Naive thymus-derived CD4-positive, alpha-beta T cell (primary cell): ENCODE measurements at regions not wholly inside any gene's neighbourhood (a gene's known extent, or its start where the extent isn't known, plus 50 kb on each side); places are given as distances from the start of the nearest gene placed in this dataset.

Experiments
- ATAC-seq: fragments of 150-1000 bp; cut with Tn5 transposase; 2 replicates; pipeline ENCODE4 v1.10.0; 2021; ENCODE audit warnings: mild to moderate bottlenecking, moderate library complexity
- CTCF ChIA-PET: fragments of 350-600 bp; sonication (Branson Sonifier 250); formaldehyde crosslinking; loops from one replicate; lab custom pipeline; 2021; ENCODE audit warnings: antibody characterized with exemption; lab: Charles Lee
- POLR2A ChIA-PET: fragments of 350-600 bp; sonication (Branson Sonifier 250); formaldehyde crosslinking; loops from one replicate; lab custom pipeline; 2021; ENCODE audit warnings: antibody characterized with exemption, inconsistent platforms; lab: Charles Lee
- DNase-seq, 9 donors: peaks; one replicate each; pipeline versions ENCODE4 v3.0.0 to v3.0.0-alpha.2; 2020 to 2022; ENCODE audit warnings: mixed read lengths in 1 of 9
- H3K27ac ChIP-seq: one replicate; pipeline ENCODE4 v1.7.0; 2013; ENCODE audit warnings: mild to moderate bottlenecking, low read depth, low read length, moderate library complexity
- H3K27me3 ChIP-seq, 2 donors: one replicate each; pipeline ENCODE4 v1.7.0; 2013; ENCODE audit warnings: low read length in 2 of 2, mild to moderate bottlenecking in 2 of 2, moderate library complexity in 2 of 2; ENCODE audit not compliant: control insufficient read depth in 2 of 2, insufficient read depth in 2 of 2
- H3K36me3 ChIP-seq, 3 experiments: 1 replicate in 2 of 3; 2 replicates in 1 of 3; pipeline ENCODE4 v1.7.0; 2013; ENCODE audit warnings: low read length in 3 of 3, mild to moderate bottlenecking in 3 of 3, moderate library complexity in 1 of 3; ENCODE audit not compliant: insufficient read depth in 3 of 3, control insufficient read depth in 2 of 3
- H3K4me1 ChIP-seq, 2 donors: one replicate each; pipeline ENCODE4 v1.7.0; 2013; ENCODE audit warnings: low read length in 2 of 2, mild to moderate bottlenecking in 2 of 2, moderate library complexity in 1 of 2; ENCODE audit not compliant: control insufficient read depth in 2 of 2, insufficient read depth in 2 of 2
- H3K4me3 ChIP-seq: 2 replicates; pipeline ENCODE4 v1.7.0; 2013; ENCODE audit warnings: mild to moderate bottlenecking, low read length
- H3K9me3 ChIP-seq, 3 experiments: 1 replicate in 2 of 3; 2 replicates in 1 of 3; pipeline ENCODE4 v1.7.0; 2013; ENCODE audit warnings: low read length in 3 of 3; ENCODE audit not compliant: control insufficient read depth in 2 of 3
- H3K27ac Mint-ChIP-seq, 9 donors: one replicate each; pipeline ENCODE4 v1.8.0; 2020 to 2022; ENCODE audit warnings: mixed read lengths in 9 of 9, mild to moderate bottlenecking in 8 of 9, moderate library complexity in 5 of 9, inconsistent platforms in 2 of 9
- H3K27me3 Mint-ChIP-seq, 5 donors: one replicate each; pipeline ENCODE4 v1.8.0; 2021 to 2022; ENCODE audit warnings: mixed read lengths in 5 of 5, mild to moderate bottlenecking in 1 of 5
- H3K36me3 Mint-ChIP-seq, 5 donors: one replicate each; pipeline ENCODE4 v1.8.0; 2020 to 2022; ENCODE audit warnings: mixed read lengths in 5 of 5, mild to moderate bottlenecking in 3 of 5, inconsistent platforms in 1 of 5
- H3K4me1 Mint-ChIP-seq, 7 donors: one replicate each; pipeline ENCODE4 v1.8.0; 2020 to 2022; ENCODE audit warnings: mixed read lengths in 7 of 7, mild to moderate bottlenecking in 3 of 7, inconsistent platforms in 1 of 7
- H3K4me3 Mint-ChIP-seq, 10 donors: one replicate each; pipeline ENCODE4 v1.8.0; 2020 to 2022; ENCODE audit warnings: mild to moderate bottlenecking in 10 of 10, mixed read lengths in 10 of 10, moderate library complexity in 6 of 10, inconsistent platforms in 2 of 10
- H3K9me3 Mint-ChIP-seq, 11 donors: one replicate each; pipeline ENCODE4 v1.8.0; 2020 to 2022; ENCODE audit warnings: mixed read lengths in 11 of 11, mild to moderate bottlenecking in 4 of 11, inconsistent platforms in 1 of 11, moderate library complexity in 1 of 11
- intact Hi-C, 2 donors: fragments of 100-400 bp; cut with micrococcal nuclease; formaldehyde crosslinking; loops; one replicate each; pipeline ENCODE4 v1.15.1; 2023

DNA sequence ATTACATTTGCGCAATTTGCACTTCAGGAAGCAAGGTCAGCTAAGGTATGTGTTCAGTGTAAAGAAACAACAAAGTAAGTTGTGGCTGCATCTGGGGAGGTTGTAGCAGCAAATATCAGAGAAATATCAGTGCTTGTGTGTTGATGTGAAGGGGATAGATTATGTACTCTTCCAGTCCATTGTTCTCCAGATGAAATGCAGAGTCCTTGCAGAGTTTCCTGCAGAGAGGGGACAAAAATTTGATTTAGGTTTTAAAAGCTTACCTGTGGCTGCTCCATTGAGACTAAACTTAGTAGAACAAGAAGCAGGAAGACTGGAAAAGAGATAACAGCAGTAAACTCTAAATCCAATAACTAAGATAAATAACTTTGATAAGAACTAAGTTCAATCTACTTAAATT lies 952.2 kb downstream of the CDH18 start:
- intact Hi-C loops: no loop called here
- H3K4me1 Mint-ChIP-seq: no peaks in the 10 kb centered on the region
- ChIA-PET CTCF (no interaction called here), POLR2A (no interaction called here)
- Histone ChIP-seq H3K36me3 (no peaks in the 10 kb centered on the region), H3K27ac (no peak overlapping the region), H3K4me3 (no peak overlapping the region), H3K4me1 (no peaks in the 10 kb centered on the region), H3K27me3 (no peaks in the 10 kb centered on the region), H3K9me3 (no peaks in the 10 kb centered on the region)
- H3K36me3 Mint-ChIP-seq: no peaks in the 10 kb centered on the region
- no peaks in the 10 kb centered on the region for H3K27me3 Mint-ChIP-seq
- DNase-seq (no peak), ATAC-seq (no peak)
- H3K9me3 Mint-ChIP-seq: peaks cover 0 to 11% (median 3%) of the 10 kb centered on the region in 11 donors
- H3K27ac Mint-ChIP-seq: no peak overlapping the region
- H3K4me3 Mint-ChIP-seq: no peak overlapping the region

DNA sequence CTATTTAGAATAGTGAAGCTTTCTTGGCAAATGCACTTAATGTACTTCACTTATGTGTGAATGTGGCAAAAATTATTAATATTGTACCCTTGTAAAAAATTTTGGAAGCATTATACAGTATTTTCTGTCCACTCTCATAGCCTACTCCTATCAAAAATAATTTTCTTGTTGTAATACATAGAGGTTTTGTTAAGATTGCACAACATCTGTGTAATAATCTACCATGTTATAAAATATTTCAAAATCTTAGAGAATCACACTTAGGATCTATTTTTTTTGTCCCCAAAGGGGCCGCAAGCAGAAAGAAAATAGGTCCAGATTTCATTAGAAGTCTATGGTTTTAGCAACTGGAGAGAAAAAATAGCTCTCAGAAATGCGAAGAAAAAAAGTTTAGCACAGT lies 945.9 kb downstream of the CDH18 start:
- no peaks in the 10 kb centered on the region for H3K27me3 Mint-ChIP-seq
- Histone ChIP-seq H3K36me3 (no peaks in the 10 kb centered on the region), H3K27ac (no peak overlapping the region), H3K9me3 (peaks cover 0 to 7% (median 0%) of the 10 kb centered on the region in 3 experiments), H3K4me1 (no peaks in the 10 kb centered on the region), H3K27me3 (no peaks in the 10 kb centered on the region), H3K4me3 (no peak overlapping the region)
- H3K27ac Mint-ChIP-seq: no peak overlapping the region
- CTCF ChIA-PET: no interaction called here
- POLR2A ChIA-PET: no interaction called here
- H3K4me1 Mint-ChIP-seq: no peaks in the 10 kb centered on the region
- no peaks in the 10 kb centered on the region for H3K36me3 Mint-ChIP-seq
- H3K4me3 Mint-ChIP-seq: no peak overlapping the region
- ATAC-seq: no peak
- H3K9me3 Mint-ChIP-seq: peaks cover 0 to 5% (median 2%) of the 10 kb centered on the region in 11 donors
- no peak for DNase-seq
- intact Hi-C loops: no loop called here

DNA sequence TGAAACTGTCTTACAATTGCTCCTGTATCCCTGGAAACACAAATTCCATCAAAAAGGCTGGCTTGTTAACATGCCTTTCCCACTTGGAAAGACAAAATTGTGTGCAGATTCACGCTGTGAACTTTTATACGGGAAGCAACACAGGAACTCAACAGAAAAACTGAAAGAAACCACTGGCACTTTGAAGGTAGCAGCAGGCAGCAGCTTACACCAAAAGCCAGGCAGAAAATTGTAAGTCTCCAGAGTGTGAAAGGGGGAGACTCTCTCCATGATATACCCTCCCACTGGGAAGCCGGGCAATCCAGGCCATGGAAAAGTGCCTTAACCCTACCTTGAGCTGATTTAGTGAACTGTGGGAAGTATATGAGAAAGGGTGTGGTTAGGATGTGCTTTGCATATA lies 943.7 kb downstream of the CDH18 start:
- Mint-ChIP-seq H3K4me3 (no peak overlapping the region), H3K27ac (no peak overlapping the region), H3K36me3 (no peaks in the 10 kb centered on the region), H3K9me3 (peaks cover 0 to 10% (median 3%) of the 10 kb centered on the region in 11 donors), H3K27me3 (no peaks in the 10 kb centered on the region), H3K4me1 (no peaks in the 10 kb centered on the region)
- ChIA-PET POLR2A (no interaction called here), CTCF (no interaction called here)
- Histone ChIP-seq H3K9me3 (peaks cover 0 to 7% (median 0%) of the 10 kb centered on the region in 3 experiments), H3K27ac (no peak overlapping the region), H3K27me3 (no peaks in the 10 kb centered on the region), H3K4me1 (no peaks in the 10 kb centered on the region), H3K36me3 (no peaks in the 10 kb centered on the region), H3K4me3 (no peak overlapping the region)
- DNase-seq (no peak), ATAC-seq (no peak)
- intact Hi-C loops: no loop called here

DNA sequence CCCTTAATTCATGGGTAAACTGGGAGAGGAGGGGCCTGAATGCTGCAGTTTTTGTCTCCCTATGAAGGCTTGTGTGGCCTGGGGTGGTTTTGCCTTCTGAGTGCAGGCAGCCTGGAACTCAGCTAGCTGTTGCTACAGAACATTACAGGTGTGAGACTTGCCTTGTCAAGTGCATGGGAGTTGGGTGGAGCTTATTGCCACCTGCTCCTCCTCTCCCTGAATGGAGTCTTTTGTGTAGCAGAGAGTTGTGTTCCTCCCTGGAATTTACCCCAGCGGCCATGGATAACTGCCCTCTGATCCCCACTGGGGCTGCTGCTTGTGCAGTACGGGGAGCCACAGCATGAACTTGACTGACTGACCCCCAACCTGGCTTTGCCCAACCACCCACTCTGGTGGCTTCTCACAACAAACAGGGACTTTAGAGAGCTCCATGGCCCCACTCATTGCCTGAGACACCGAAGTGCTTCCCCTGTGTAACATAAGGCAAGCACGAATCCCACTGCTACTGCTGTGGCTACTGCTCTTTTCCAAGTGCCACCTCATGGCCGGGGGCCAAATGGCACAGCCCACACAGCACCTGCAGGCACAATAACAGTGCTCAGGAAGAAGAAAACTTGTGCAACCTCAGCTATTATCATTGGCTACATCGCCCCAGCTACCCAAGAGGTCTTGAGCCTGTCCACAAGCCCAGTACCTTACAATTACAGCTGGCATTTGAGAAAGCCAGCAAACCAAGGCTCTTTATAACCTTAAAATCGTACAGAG lies 942.9 kb downstream of the CDH18 start:
- H3K36me3 Mint-ChIP-seq: no peaks in the 10 kb centered on the region

DNA sequence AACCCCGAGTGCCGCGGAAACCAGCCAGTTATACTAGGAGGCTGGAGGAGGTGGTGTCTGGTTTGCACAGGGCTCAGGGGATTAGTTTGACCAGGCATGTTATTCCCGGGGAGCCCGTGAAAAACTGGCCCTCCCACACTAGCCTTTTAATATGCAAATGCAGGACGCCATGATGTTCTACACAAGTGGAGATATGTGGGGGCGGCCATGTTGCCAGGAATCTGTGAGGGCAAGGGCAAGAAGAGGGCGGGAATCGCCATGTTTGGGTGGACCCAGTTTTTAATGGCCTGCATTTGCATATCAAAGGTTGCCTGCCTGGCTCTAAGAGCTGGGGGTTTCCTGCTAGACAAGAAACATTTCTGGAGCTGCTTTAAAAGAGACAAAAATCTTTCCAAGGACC lies 940.7 kb downstream of the CDH18 start:
- Mint-ChIP-seq H3K27ac (no peak overlapping the region), H3K4me3 (no peak overlapping the region), H3K36me3 (no peaks in the 10 kb centered on the region), H3K4me1 (no peaks in the 10 kb centered on the region), H3K27me3 (no peaks in the 10 kb centered on the region), H3K9me3 (peaks cover 0 to 18% (median 3%) of the 10 kb centered on the region in 11 donors)
- Histone ChIP-seq H3K36me3 (no peaks in the 10 kb centered on the region), H3K4me1 (no peaks in the 10 kb centered on the region), H3K27me3 (no peaks in the 10 kb centered on the region), H3K9me3 (peaks cover 0 to 7% (median 0%) of the 10 kb centered on the region in 3 experiments), H3K27ac (no peak overlapping the region), H3K4me3 (no peak overlapping the region)
- ChIA-PET CTCF (no interaction called here), POLR2A (no interaction called here)
- DNase-seq: no peak
- intact Hi-C loops: no loop called here
- ATAC-seq: no peak

More for the DNA sequence above, 942.9 kb downstream of the CDH18 start:
- Histone ChIP-seq H3K4me1 (no peaks in the 10 kb centered on the region), H3K27ac (no peak overlapping the region), H3K36me3 (no peaks in the 10 kb centered on the region), H3K27me3 (no peaks in the 10 kb centered on the region), H3K9me3 (peaks cover 0 to 7% (median 0%) of the 10 kb centered on the region in 3 experiments), H3K4me3 (no peak overlapping the region)
- no peaks in the 10 kb centered on the region for H3K4me1 Mint-ChIP-seq
- H3K4me3 Mint-ChIP-seq: no peak overlapping the region
- intact Hi-C loops: no loop called here
- CTCF ChIA-PET: no interaction called here
- no peak overlapping the region for H3K27ac Mint-ChIP-seq
- ATAC-seq (no peak), DNase-seq (no peak)
- H3K9me3 Mint-ChIP-seq: peaks cover 0 to 10% (median 3%) of the 10 kb centered on the region in 11 donors
- POLR2A ChIA-PET: no interaction called here
- H3K27me3 Mint-ChIP-seq: no peaks in the 10 kb centered on the region

DNA sequence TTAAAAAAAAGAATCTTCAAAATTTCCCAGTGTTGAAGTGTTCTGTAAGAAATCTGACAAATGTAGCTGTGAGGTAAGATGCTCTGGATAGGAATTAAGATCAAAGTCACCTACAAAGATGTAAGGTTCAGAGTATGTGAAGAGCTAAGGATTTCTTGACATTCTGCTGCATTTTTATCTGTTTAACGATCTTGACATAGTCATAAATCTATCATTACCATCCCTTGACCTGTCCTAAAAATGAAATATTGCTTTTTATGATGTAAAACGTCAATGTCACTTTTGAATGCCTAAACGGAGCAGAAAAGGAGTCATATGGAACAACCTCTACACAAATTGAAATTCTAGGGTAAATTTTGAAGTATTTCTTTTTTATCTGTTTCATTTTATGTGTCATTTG lies 939.3 kb downstream of the CDH18 start:
- Histone ChIP-seq H3K4me1 (no peaks in the 10 kb centered on the region), H3K27ac (no peak overlapping the region), H3K27me3 (no peaks in the 10 kb centered on the region), H3K4me3 (no peak overlapping the region), H3K9me3 (peaks cover 0 to 7% (median 0%) of the 10 kb centered on the region in 3 experiments), H3K36me3 (no peaks in the 10 kb centered on the region)
- H3K4me1 Mint-ChIP-seq: no peaks in the 10 kb centered on the region
- no peak for DNase-seq
- no peak overlapping the region for H3K4me3 Mint-ChIP-seq
- intact Hi-C loops: no loop called here
- POLR2A ChIA-PET: no interaction called here
- ATAC-seq: no peak
- H3K27ac Mint-ChIP-seq: no peak overlapping the region
- peaks cover 0 to 18% (median 4%) of the 10 kb centered on the region in 11 donors for H3K9me3 Mint-ChIP-seq
- H3K36me3 Mint-ChIP-seq: no peaks in the 10 kb centered on the region
- CTCF ChIA-PET: no interaction called here
- H3K27me3 Mint-ChIP-seq: no peaks in the 10 kb centered on the region

DNA sequence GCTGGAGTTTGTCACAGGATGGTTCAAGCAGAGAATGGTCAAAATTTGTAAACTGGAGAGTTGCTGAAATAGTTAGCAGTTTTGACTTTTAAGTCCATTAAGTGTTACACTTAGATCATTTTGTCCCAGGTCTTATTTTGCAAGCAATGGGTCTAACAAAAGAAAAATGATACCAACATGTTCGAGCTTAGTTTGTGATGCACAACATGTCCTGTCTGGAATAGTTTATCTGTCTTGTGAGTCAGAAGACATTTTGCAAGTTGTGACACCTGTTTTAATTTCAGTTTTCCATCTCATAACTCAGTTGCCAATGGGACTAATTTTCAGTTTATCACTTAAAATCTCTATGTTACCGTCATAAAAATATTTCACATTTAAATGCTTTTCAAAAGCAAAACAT lies 929.8 kb downstream of the CDH18 start:
- Mint-ChIP-seq H3K4me3 (no peak overlapping the region), H3K36me3 (no peaks in the 10 kb centered on the region), H3K27ac (no peak overlapping the region), H3K4me1 (no peaks in the 10 kb centered on the region), H3K9me3 (peaks cover 0 to 24% (median 9%) of the 10 kb centered on the region in 11 donors), H3K27me3 (no peaks in the 10 kb centered on the region)
- intact Hi-C loops: loop anchor here in 1 of 2 donors (5.0 kb wide), 1 partner anchor 126 kb away; no protein-coding TSS in a partner anchor
- DNase-seq (no peak), ATAC-seq (no peak)
- Histone ChIP-seq H3K27ac (no peak overlapping the region), H3K36me3 (no peaks in the 10 kb centered on the region), H3K9me3 (no peaks in the 10 kb centered on the region), H3K4me1 (no peaks in the 10 kb centered on the region), H3K4me3 (no peak overlapping the region), H3K27me3 (no peaks in the 10 kb centered on the region)
- ChIA-PET CTCF (no interaction called here), POLR2A (no interaction called here)
